ENCODE measurements at regions not wholly inside any gene's neighbourhood (a gene's known extent, or its start where the extent isn't known, plus 50 kb on each side); places are given as distances from the start of the nearest gene placed in this dataset.

DNA sequence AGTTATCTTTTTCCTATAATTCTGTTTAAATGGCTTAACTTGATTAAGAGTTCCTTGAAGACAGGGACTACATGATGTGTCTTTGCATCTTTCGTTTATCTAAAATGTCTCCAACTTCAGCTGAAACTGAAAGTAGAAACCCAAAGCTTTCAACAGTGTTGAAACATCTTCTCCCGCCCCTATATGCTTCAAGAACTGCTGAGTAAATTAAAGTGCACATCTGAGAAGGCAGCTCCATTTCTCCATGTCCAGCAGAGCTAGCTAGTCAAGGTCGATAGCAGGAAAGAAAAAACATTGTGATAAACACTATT is 185.7 kb upstream of the TBL1X start:
- DNase-seq (ENCODE audit: low read depth, low spot score), result no peak
- Histone ChIP-seq H3K79me2 (ENCODE audit: control insufficient read depth, insufficient read depth, low read length) (no peaks in the 10 kb centered on the region), H3K4me2 (ENCODE audit: control insufficient read depth, extremely low read depth, insufficient read depth, low read depth, low read length) (no peak overlapping the region), H4K20me1 (ENCODE audit: control insufficient read depth, extremely low read depth, insufficient read depth, low read length) (no peaks in the 10 kb centered on the region), H3K36me3 (ENCODE audit: control insufficient read depth in 2 of 2, extremely low read depth in 1 of 2, insufficient read depth in 2 of 2, low read length in 2 of 2) (no peaks in the 10 kb centered on the region), H2AFZ (ENCODE audit: control insufficient read depth, low read length) (no peak overlapping the region), H3K9ac (ENCODE audit: control insufficient read depth, extremely low read depth, insufficient read depth, low read length) (no peak overlapping the region), H3K9me1 (ENCODE audit: control insufficient read depth, extremely low read depth, insufficient read depth, low read length) (no peaks in the 10 kb centered on the region), H3K27me3 (ENCODE audit: control insufficient read depth, extremely low read depth, insufficient read depth, low read length) (no peaks in the 10 kb centered on the region), H3K4me3 (ENCODE audit: control insufficient read depth in 2 of 3, extremely low read depth in 1 of 3, insufficient read depth in 2 of 3, low read depth in 1 of 3, low read length in 3 of 3) (no peak overlapping the region), H3K27ac (ENCODE audit: control insufficient read depth, insufficient read depth, low read length) (no peak overlapping the region), H3K4me1 (ENCODE audit: control insufficient read depth, extremely low read depth, insufficient read depth, low read length) (no peaks in the 10 kb centered on the region), H3K9me3 (ENCODE audit: control insufficient read depth, low read depth, low read length) (no peaks in the 10 kb centered on the region)
- TF ChIP-seq EZH2 (IDR thresholded peaks at IDR 0.05; ENCODE audit: low read length) (no peak), CTCF (optimal IDR thresholded peaks at IDR 0.05 in 1 of 3, IDR thresholded peaks at IDR 0.05 in 1 of 3, conservative IDR thresholded peaks at IDR 0.05 in 1 of 3; ENCODE audit: extremely low read depth in 1 of 3, insufficient read depth in 2 of 3, low read length in 3 of 3) (no peak)
- no peak for FAIRE-seq
- dilution Hi-C loops (cut with MboI; ENCODE audit: extremely low pct_ligation_motif_present, low sequenced_read_pairs), result no loop called here

DNA sequence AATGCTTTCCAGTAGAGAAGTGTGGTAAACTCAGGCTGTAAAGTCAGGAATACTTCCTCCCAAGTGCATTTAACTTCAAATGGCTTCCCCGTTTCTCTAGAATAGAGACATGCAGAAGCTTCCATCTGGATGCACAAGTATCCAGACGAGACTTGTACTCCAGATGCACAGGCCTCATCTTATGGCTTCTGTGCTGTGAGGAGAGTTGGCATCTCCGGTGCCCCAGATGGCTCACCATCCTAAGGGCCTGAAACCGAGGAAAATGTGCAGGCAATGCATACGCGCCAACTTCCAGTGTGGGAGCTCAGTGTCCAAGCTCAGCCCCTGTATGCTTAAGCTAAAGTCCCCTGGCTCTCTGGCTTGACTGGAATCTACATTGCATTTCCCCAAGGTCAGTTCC is 184.0 kb upstream of the TBL1X start:
- Histone ChIP-seq H3K9me1 (ENCODE audit: control insufficient read depth, extremely low read depth, insufficient read depth, low read length) (no peaks in the 10 kb centered on the region), H3K4me1 (ENCODE audit: control insufficient read depth, extremely low read depth, insufficient read depth, low read length) (no peaks in the 10 kb centered on the region), H3K9ac (ENCODE audit: control insufficient read depth, extremely low read depth, insufficient read depth, low read length) (no peak overlapping the region), H3K4me3 (ENCODE audit: control insufficient read depth in 2 of 3, extremely low read depth in 1 of 3, insufficient read depth in 2 of 3, low read depth in 1 of 3, low read length in 3 of 3) (no peak overlapping the region), H3K79me2 (ENCODE audit: control insufficient read depth, insufficient read depth, low read length) (no peaks in the 10 kb centered on the region), H4K20me1 (ENCODE audit: control insufficient read depth, extremely low read depth, insufficient read depth, low read length) (no peaks in the 10 kb centered on the region), H3K27ac (ENCODE audit: control insufficient read depth, insufficient read depth, low read length) (no peak overlapping the region), H3K36me3 (ENCODE audit: control insufficient read depth in 2 of 2, extremely low read depth in 1 of 2, insufficient read depth in 2 of 2, low read length in 2 of 2) (no peaks in the 10 kb centered on the region), H2AFZ (ENCODE audit: control insufficient read depth, low read length) (no peak overlapping the region), H3K9me3 (ENCODE audit: control insufficient read depth, low read depth, low read length) (no peaks in the 10 kb centered on the region), H3K27me3 (ENCODE audit: control insufficient read depth, extremely low read depth, insufficient read depth, low read length) (no peaks in the 10 kb centered on the region), H3K4me2 (ENCODE audit: control insufficient read depth, extremely low read depth, insufficient read depth, low read depth, low read length) (no peak overlapping the region)
- FAIRE-seq, result no peak
- dilution Hi-C loops (cut with MboI; ENCODE audit: extremely low pct_ligation_motif_present, low sequenced_read_pairs), result no loop called here
- no peak for DNase-seq (ENCODE audit: low read depth, low spot score)
- TF ChIP-seq EZH2 (IDR thresholded peaks at IDR 0.05; ENCODE audit: low read length) (no peak), CTCF (optimal IDR thresholded peaks at IDR 0.05 in 1 of 3, IDR thresholded peaks at IDR 0.05 in 1 of 3, conservative IDR thresholded peaks at IDR 0.05 in 1 of 3; ENCODE audit: extremely low read depth in 1 of 3, insufficient read depth in 2 of 3, low read length in 3 of 3) (no peak)

Data from keratinocyte (primary cell).